A549 (cell line): ENCODE measurements at regions not wholly inside any gene's neighbourhood (a gene's known extent, or its start where the extent isn't known, plus 50 kb on each side); places are given as distances from the start of the nearest gene placed in this dataset.

Experiments
- BHLHE40 ChIP-seq: IDR thresholded peaks from 2 replicates; pipeline ENCODE4 v1.6.1; 2012; ENCODE audit warnings: low read depth, low read length, inconsistent platforms
- CBX2 ChIP-seq: fragments of 200-600 bp; sonication (generic); IDR thresholded peaks from 2 replicates; pipeline ENCODE4 v1.6.1; 2016; ENCODE audit warnings: low read depth, mild to moderate bottlenecking, borderline replicate concordance
- CHD4 ChIP-seq: fragments of 200-600 bp; sonication (generic); IDR thresholded peaks from 2 replicates; pipeline ENCODE4 v1.6.1; 2016; ENCODE audit warnings: antibody characterized with exemption, mild to moderate bottlenecking, borderline replicate concordance
- CTCF ChIP-seq: fragments of >200 bp; sonication (Bioruptor Twin); formaldehyde crosslinking; IDR thresholded peaks from 3 replicates; pipeline ENCODE4 v1.5.1; 2016
- EP300 ChIP-seq, 2 experiments: fragments of >200 bp; sonication (Bioruptor Twin); formaldehyde crosslinking; IDR thresholded peaks; 2 replicates in 1 of 2; 3 replicates in 1 of 2; pipeline ENCODE4 v1.6.1; 2016 to 2017
- FOSL2 ChIP-seq, 2 experiments: fragments of 450-650 bp in 1 of 2; fragments of >200 bp in 1 of 2; sonication (Bioruptor Twin) in 1 of 2; formaldehyde crosslinking; IDR thresholded peaks; 2 replicates each; pipeline versions ENCODE4 v1.5.0 to v1.6.1; 2016 to 2020; ENCODE audit warnings: mild to moderate bottlenecking in 1 of 2, moderate library complexity in 1 of 2
- HDAC2 ChIP-seq: fragments of 200-600 bp; sonication (generic); IDR thresholded peaks from 2 replicates; pipeline ENCODE4 v1.6.1; 2016
- JUNB ChIP-seq: fragments of >200 bp; sonication (Bioruptor Twin); formaldehyde crosslinking; IDR thresholded peaks from 2 replicates; pipeline ENCODE4 v1.6.1; 2016
- KDM1A ChIP-seq: fragments of 200-600 bp; sonication (generic); IDR thresholded peaks from 2 replicates; pipeline ENCODE4 v1.6.1; 2016; ENCODE audit warnings: low read depth, mild to moderate bottlenecking
- MAFK ChIP-seq: fragments of 450-650 bp; IDR thresholded peaks from 2 replicates; pipeline ENCODE4 v1.6.1; 2014; ENCODE audit not compliant: partially characterized antibody
- NFE2L2 ChIP-seq: fragments of 150-350 bp; conservative IDR thresholded peaks from 2 replicates; pipeline ENCODE4 v1.6.1; 2014; ENCODE audit warnings: low read length
- PHF8 ChIP-seq: fragments of 200-600 bp; sonication (generic); IDR thresholded peaks from 2 replicates; pipeline ENCODE4 v1.6.1; 2016; ENCODE audit warnings: low read depth, mild to moderate bottlenecking, antibody characterized with exemption, moderate library complexity, borderline replicate concordance
- ZFP36 ChIP-seq: fragments of 450-650 bp; IDR thresholded peaks from 2 replicates; pipeline ENCODE4 v1.6.1; 2014; ENCODE audit warnings: borderline replicate concordance; ENCODE audit not compliant: partially characterized antibody

GRCh38 chrX:144791298-144791697, 456.0 kb upstream of the SPANXN1 start:
- TF ChIP-seq CBX2 (no peak), CTCF (no peak), NFE2L2 (no peak), KDM1A (no peak), EP300 (IDR thresholded peaks at IDR 0.05) (no peak), FOSL2 (IDR thresholded peaks at IDR 0.05) (no peak), FOSL2 (CRISPR knock-in tag; IDR thresholded peaks at IDR 0.05) (no peak), JUNB (no peak), CHD4 (no peak), BHLHE40 (no peak), MAFK (no peak), HDAC2 (no peak), PHF8 (no peak), ZFP36 (no peak)
